ENCODE measurements at regions not wholly inside any gene's neighbourhood (a gene's known extent, or its start where the extent isn't known, plus 50 kb on each side); places are given as distances from the start of the nearest gene placed in this dataset.

- no peak overlapping the region for H3K9ac ChIP-seq (ENCODE audit: low read depth in 1 of 2, low read length in 2 of 2)
- H3K9me3 ChIP-seq (ENCODE audit: control insufficient read depth in 4 of 4, low read length in 3 of 4), result no peaks in the 10 kb centered on the region
- H3K27me3 ChIP-seq (ENCODE audit: control insufficient read depth in 4 of 4, insufficient read depth in 4 of 4, low read length in 3 of 4), result no peaks in the 10 kb centered on the region
- DNase-seq (ENCODE audit: low spot score), result no peak
- no peak overlapping the region for H3K4me3 ChIP-seq (ENCODE audit: low read depth in 1 of 3, low read length in 3 of 3)
- no peaks in the 10 kb centered on the region for H3K36me3 ChIP-seq (ENCODE audit: control insufficient read depth in 4 of 4, insufficient read depth in 3 of 4, low read depth in 1 of 4, low read length in 3 of 4)
- 35% methylated on average over 1 of the region's 1 CpG for WGBS
- peak; percentile 98 for TF ChIP-seq REST (IDR thresholded peaks at IDR 0.05)
- TF ChIP-seq RAD21 (IDR thresholded peaks at IDR 0.05), result no peak
- TF ChIP-seq HNF4A (conservative IDR thresholded peaks at IDR 0.05), result no peak
- no peak overlapping the region for H3K27ac ChIP-seq (ENCODE audit: low read depth in 1 of 2, low read length in 2 of 2)
- H3K4me1 ChIP-seq (ENCODE audit: control insufficient read depth in 4 of 4, insufficient read depth in 4 of 4, low read length in 3 of 4), result no peaks in the 10 kb centered on the region
Measured at GRCh38 chr10:108970016-108970415, 953.3 kb downstream of the XPNPEP1 start.

- WGBS, result 88% methylated on average over 1 of the region's 1 CpG
- no peak for DNase-seq (ENCODE audit: low spot score)
Measured at GRCh38 chr10:108966411-108966810, 956.9 kb downstream of the XPNPEP1 start.

More at GRCh38 chr10:108966411-108966810, 956.9 kb downstream of the XPNPEP1 start:
- TF ChIP-seq JUND (IDR thresholded peaks at IDR 0.05) (no peak), FOXA2 (IDR thresholded peaks at IDR 0.05) (no peak), NR2F2 (IDR thresholded peaks at IDR 0.05) (no peak), TAF1 (conservative IDR thresholded peaks at IDR 0.05) (no peak), ZBTB33 (IDR thresholded peaks at IDR 0.05) (no peak), RAD21 (IDR thresholded peaks at IDR 0.05) (no peak), YY1 (IDR thresholded peaks at IDR 0.05) (no peak), FOXA1 (IDR thresholded peaks at IDR 0.05) (no peak), CTCF (IDR thresholded peaks at IDR 0.05; ENCODE audit: low read depth, low read length, missing input control) (no peak), SP1 (IDR thresholded peaks at IDR 0.05) (no peak), GABPA (IDR thresholded peaks at IDR 0.05 in 1 of 2, conservative IDR thresholded peaks at IDR 0.05 in 1 of 2) (no peak)
- Histone ChIP-seq H3K27me3 (ENCODE audit: control insufficient read depth in 4 of 4, insufficient read depth in 4 of 4, low read length in 3 of 4) (no peaks in the 10 kb centered on the region), H3K9me3 (ENCODE audit: control insufficient read depth in 4 of 4, low read length in 3 of 4) (no peaks in the 10 kb centered on the region), H3K9ac (ENCODE audit: low read depth in 1 of 2, low read length in 2 of 2) (no peak overlapping the region), H3K4me3 (ENCODE audit: low read depth in 1 of 3, low read length in 3 of 3) (no peak overlapping the region), H3K27ac (ENCODE audit: low read depth in 1 of 2, low read length in 2 of 2) (no peak overlapping the region), H3K36me3 (ENCODE audit: control insufficient read depth in 4 of 4, insufficient read depth in 3 of 4, low read depth in 1 of 4, low read length in 3 of 4) (no peaks in the 10 kb centered on the region), H3K4me1 (ENCODE audit: control insufficient read depth in 4 of 4, insufficient read depth in 4 of 4, low read length in 3 of 4) (no peaks in the 10 kb centered on the region)

All from liver (tissue), 8 donors.